Endodermal cell (in vitro differentiated cells): ENCODE measurements at regions not wholly inside any gene's neighbourhood (a gene's known extent, or its start where the extent isn't known, plus 50 kb on each side); places are given as distances from the start of the nearest gene placed in this dataset.

ENCODE experiments used
- DNase-seq: peaks from one replicate; pipeline ENCODE4 v3.0.0-alpha.2; 2017
- H3K27ac ChIP-seq: 2 replicates; pipeline ENCODE4 v1.5.1; 2013; ENCODE audit warnings: mild to moderate bottlenecking, low read depth, low read length, moderate library complexity
- H3K27me3 ChIP-seq: 2 replicates; pipeline ENCODE4 v1.6.1; 2013; ENCODE audit warnings: mild to moderate bottlenecking, low read length, moderate library complexity; ENCODE audit not compliant: insufficient read depth, control insufficient read depth, poor library complexity, severe bottlenecking
- H3K36me3 ChIP-seq: 2 replicates; pipeline ENCODE4 v1.7.0; 2013; ENCODE audit warnings: mild to moderate bottlenecking, low read length, moderate library complexity; ENCODE audit not compliant: control insufficient read depth, insufficient read depth
- H3K4me1 ChIP-seq: one replicate; pipeline ENCODE4 v1.7.0; 2013; ENCODE audit warnings: low read length; ENCODE audit not compliant: control insufficient read depth, insufficient read depth
- H3K4me3 ChIP-seq: 2 replicates; pipeline ENCODE4 v1.5.1; 2013; ENCODE audit warnings: mild to moderate bottlenecking, low read length, moderate library complexity
- H3K9ac ChIP-seq: 2 replicates; pipeline ENCODE4 v1.6.1; 2013; ENCODE audit warnings: mild to moderate bottlenecking, low read length, moderate library complexity; ENCODE audit not compliant: poor library complexity, severe bottlenecking; ENCODE audit errors: extremely low read depth
- H3K9me3 ChIP-seq: 2 replicates; pipeline ENCODE4 v1.6.1; 2013; ENCODE audit warnings: mild to moderate bottlenecking, low read length, moderate library complexity; ENCODE audit not compliant: control insufficient read depth
- H3K27ac Mint-ChIP-seq: 2 replicates; pipeline ENCODE4 v1.8.0; 2020; ENCODE audit warnings: mixed read lengths
- H3K27me3 Mint-ChIP-seq: 2 replicates; pipeline ENCODE4 v1.8.0; 2021; ENCODE audit warnings: mild to moderate bottlenecking, mixed read lengths; ENCODE audit not compliant: insufficient read depth
- H3K36me3 Mint-ChIP-seq: 2 replicates; pipeline ENCODE4 v1.8.0; 2020; ENCODE audit warnings: low read depth, mixed read lengths
- H3K4me1 Mint-ChIP-seq: 2 replicates; pipeline ENCODE4 v1.8.0; 2020; ENCODE audit warnings: mixed read lengths
- H3K4me3 Mint-ChIP-seq: 2 replicates; pipeline ENCODE4 v1.8.0; 2020; ENCODE audit warnings: mild to moderate bottlenecking, moderate library complexity, mixed read lengths
- H3K9me3 Mint-ChIP-seq: 2 replicates; pipeline ENCODE4 v1.8.0; 2020; ENCODE audit warnings: mild to moderate bottlenecking, mixed read lengths
- WGBS, 2 experiments: methylation state at CpG; one replicate each; pipeline versions ENCODE4 v1.1.5 to v1.1.7; 2013; ENCODE audit warnings: missing lambda C conversion rate in 2 of 2, mixed read lengths in 1 of 2; ENCODE audit not compliant: insufficient coverage in 1 of 2, insufficient read length in 1 of 2; 5-methylcytosine and 5-hydroxymethylcytosine counted together
- TF ChIP-seq, protein P1 (sequence below): fragments of 200-600 bp; sonication (generic); conservative IDR thresholded peaks from 2 replicates; pipeline ENCODE4 v1.5.0; 2021; ENCODE audit warnings: antibody characterized with exemption, mild to moderate bottlenecking

DNA sequence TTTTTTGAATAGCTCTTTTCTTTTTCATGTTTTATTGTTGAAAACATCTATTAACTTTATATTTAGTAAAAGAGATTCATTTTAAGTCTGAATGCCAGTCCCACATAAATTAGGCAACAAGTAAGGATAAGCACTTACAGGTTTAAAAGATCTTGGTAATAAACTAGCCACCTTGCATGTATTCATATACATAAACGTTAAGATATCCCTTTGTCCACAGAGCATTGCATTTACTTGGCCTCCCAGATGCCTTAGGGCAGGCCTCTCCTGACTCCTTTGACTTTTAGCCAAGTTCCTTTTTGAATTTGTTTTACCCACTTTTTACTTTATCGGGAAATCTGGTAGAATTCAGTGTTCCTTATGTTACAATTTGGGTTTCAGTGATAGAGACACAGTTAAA, 331.7 kb downstream of the ETNK1 start:
- Mint-ChIP-seq H3K36me3 (peaks cover 49% of the 10 kb centered on the region), H3K9me3 (peaks cover 11% of the 10 kb centered on the region), H3K4me1 (peaks cover 39% of the 10 kb centered on the region), H3K27me3 (no peaks in the 10 kb centered on the region), H3K27ac (no peak overlapping the region), H3K4me3 (no peak overlapping the region)
- no peaks in the 10 kb centered on the region for H3K27me3 ChIP-seq
- no peak overlapping the region for H3K27ac ChIP-seq
- H3K9me3 ChIP-seq = peaks cover 33% of the 10 kb centered on the region
- H3K36me3 ChIP-seq = peaks cover 53% of the 10 kb centered on the region
- TF ChIP-seq, protein P1, sequence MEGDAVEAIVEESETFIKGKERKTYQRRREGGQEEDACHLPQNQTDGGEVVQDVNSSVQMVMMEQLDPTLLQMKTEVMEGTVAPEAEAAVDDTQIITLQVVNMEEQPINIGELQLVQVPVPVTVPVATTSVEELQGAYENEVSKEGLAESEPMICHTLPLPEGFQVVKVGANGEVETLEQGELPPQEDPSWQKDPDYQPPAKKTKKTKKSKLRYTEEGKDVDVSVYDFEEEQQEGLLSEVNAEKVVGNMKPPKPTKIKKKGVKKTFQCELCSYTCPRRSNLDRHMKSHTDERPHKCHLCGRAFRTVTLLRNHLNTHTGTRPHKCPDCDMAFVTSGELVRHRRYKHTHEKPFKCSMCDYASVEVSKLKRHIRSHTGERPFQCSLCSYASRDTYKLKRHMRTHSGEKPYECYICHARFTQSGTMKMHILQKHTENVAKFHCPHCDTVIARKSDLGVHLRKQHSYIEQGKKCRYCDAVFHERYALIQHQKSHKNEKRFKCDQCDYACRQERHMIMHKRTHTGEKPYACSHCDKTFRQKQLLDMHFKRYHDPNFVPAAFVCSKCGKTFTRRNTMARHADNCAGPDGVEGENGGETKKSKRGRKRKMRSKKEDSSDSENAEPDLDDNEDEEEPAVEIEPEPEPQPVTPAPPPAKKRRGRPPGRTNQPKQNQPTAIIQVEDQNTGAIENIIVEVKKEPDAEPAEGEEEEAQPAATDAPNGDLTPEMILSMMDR = no peak
- H3K4me3 ChIP-seq = no peak overlapping the region
- no peak overlapping the region for H3K9ac ChIP-seq
- WGBS, 2 experiments = 17 to 58% methylated on average over 1 to 2 of the region's 2 CpGs
- no peaks in the 10 kb centered on the region for H3K4me1 ChIP-seq
- DNase-seq = no peak

DNA sequence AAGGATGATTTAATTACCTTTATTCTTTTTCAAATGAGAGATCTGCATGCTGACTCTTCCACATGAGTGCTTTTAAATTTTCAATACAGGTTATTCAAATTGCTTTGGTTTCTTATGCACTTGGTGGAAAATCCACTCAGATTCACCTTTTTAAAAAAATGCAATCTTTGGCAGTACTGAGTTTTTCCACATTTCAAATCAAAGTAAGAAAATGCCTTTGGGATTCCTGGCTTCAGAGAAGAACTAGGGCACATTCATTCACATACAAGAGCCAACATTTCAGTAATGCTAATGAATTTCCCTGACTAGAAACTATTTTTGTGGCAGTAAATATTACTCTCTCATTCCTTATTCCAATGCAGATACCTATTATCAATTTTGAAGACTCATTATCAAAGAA, 342.2 kb downstream of the ETNK1 start:
- peaks cover 51% of the 10 kb centered on the region for H3K36me3 Mint-ChIP-seq
- peaks cover 35% of the 10 kb centered on the region for H3K4me1 Mint-ChIP-seq
- no peaks in the 10 kb centered on the region for H3K27me3 Mint-ChIP-seq

DNA sequence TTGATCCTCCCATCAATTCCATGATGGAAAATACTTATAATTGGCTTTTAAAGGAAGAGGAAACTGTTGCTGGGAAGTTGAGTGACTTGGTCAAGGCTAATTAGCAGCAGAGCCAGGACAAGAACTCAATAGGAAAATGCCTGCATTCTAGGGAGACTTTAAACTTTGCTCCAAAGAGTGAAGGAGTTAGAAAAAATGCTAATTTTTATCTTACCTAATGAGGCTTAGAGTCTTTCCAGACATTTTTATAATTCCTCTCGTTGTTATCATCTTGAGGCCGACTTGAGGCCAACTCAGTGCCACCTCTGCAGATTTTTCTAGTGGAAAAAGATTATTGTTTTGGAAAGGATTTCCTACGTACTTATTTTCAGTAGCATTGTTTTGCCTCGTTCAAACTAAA, 344.6 kb downstream of the ETNK1 start:
- H3K27me3 ChIP-seq = no peaks in the 10 kb centered on the region
- peaks cover 92% of the 10 kb centered on the region for H3K36me3 ChIP-seq
- H3K27me3 Mint-ChIP-seq = no peaks in the 10 kb centered on the region
- peaks cover 64% of the 10 kb centered on the region for H3K36me3 Mint-ChIP-seq
- no peak for DNase-seq
- peaks cover 2% of the 10 kb centered on the region for H3K4me1 ChIP-seq
- WGBS, 2 experiments = 93 to 95% methylated on average over 3 to 4 of the region's 4 CpGs
- H3K4me3 ChIP-seq = no peak overlapping the region
- H3K9ac ChIP-seq = no peak overlapping the region
- no peak overlapping the region for H3K27ac ChIP-seq
- no peak overlapping the region for H3K27ac Mint-ChIP-seq
- H3K9me3 Mint-ChIP-seq = no peaks in the 10 kb centered on the region
- TF ChIP-seq, protein P1 = no peak
- H3K4me1 Mint-ChIP-seq = peaks cover 16% of the 10 kb centered on the region
- H3K4me3 Mint-ChIP-seq = no peak overlapping the region
- no peaks in the 10 kb centered on the region for H3K9me3 ChIP-seq

More for the DNA sequence above, 342.2 kb downstream of the ETNK1 start:
- H3K27ac Mint-ChIP-seq = no peak overlapping the region
- TF ChIP-seq, protein P1 = no peak
- H3K4me3 Mint-ChIP-seq = no peak overlapping the region
- H3K36me3 ChIP-seq = peaks cover 73% of the 10 kb centered on the region
- no peak overlapping the region for H3K4me3 ChIP-seq
- no peak for DNase-seq
- H3K27me3 ChIP-seq = no peaks in the 10 kb centered on the region
- H3K4me1 ChIP-seq = peaks cover 10% of the 10 kb centered on the region
- H3K9me3 Mint-ChIP-seq = no peaks in the 10 kb centered on the region
- no peaks in the 10 kb centered on the region for H3K9me3 ChIP-seq
- no peak overlapping the region for H3K27ac ChIP-seq
- no peak overlapping the region for H3K9ac ChIP-seq
